ENCODE measurements at regions not wholly inside any gene's neighbourhood (a gene's known extent, or its start where the extent isn't known, plus 50 kb on each side); places are given as distances from the start of the nearest gene placed in this dataset.
"Not testable (repeated sequence)": the region's sequence is repeated elsewhere in the genome, so short reads cannot be mapped to it uniquely, and the experiment has no call there.

DNA sequence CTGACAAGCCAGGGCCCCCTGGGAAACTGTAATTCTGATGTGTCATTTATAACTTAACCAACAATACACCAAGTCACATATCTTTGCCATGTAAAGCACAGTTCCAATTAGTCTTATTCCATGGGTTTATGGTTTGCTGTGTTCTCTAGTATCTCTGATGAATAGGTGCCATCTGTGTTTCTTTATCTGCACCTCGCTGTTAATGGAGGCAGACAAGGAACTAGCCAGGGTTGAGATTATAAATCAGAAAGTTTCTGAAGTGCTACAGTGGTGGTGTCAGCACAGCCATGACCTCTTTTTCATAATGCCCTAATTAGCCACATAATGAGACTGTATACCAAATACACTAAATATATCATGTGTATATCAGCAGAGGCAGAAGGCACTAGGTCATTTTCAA, 866.4 kb downstream of the PLOD2 start:
- TF ChIP-seq EZH2 (IDR thresholded peaks at IDR 0.05; ENCODE audit: low read length, missing control alignments) (no peak), CTCF (conservative IDR thresholded peaks at IDR 0.05 in 1 of 2, IDR thresholded peaks at IDR 0.05 in 1 of 2; ENCODE audit: low read depth in 1 of 2, low read length in 2 of 2) (no peak)
- H3K4me2 ChIP-seq (ENCODE audit: extremely low read depth, insufficient read depth, low read length): no peak overlapping the region
- H4K20me1 ChIP-seq (ENCODE audit: control insufficient read depth, extremely low read depth, insufficient read depth, low read length): no peaks in the 10 kb centered on the region
- no peaks in the 10 kb centered on the region for H3K79me2 ChIP-seq (ENCODE audit: control insufficient read depth, insufficient read depth, low read length)
- no peak overlapping the region for H2AFZ ChIP-seq (ENCODE audit: low read length)
- no peak overlapping the region for H3K27ac ChIP-seq (ENCODE audit: insufficient read depth, low read length)
- H3K36me3 ChIP-seq (ENCODE audit: control insufficient read depth, insufficient read depth, low read length): no peaks in the 10 kb centered on the region
- H3K4me1 ChIP-seq (ENCODE audit: control insufficient read depth, extremely low read depth, insufficient read depth, low read length): no peaks in the 10 kb centered on the region
- H3K9ac ChIP-seq (ENCODE audit: insufficient read depth, low read length): no peak overlapping the region
- no peaks in the 10 kb centered on the region for H3K27me3 ChIP-seq (ENCODE audit: control insufficient read depth, insufficient read depth, low read length)
- no peaks in the 10 kb centered on the region for H3K9me3 ChIP-seq (ENCODE audit: control insufficient read depth, insufficient read depth, low read depth, low read length)
- DNase-seq (ENCODE audit: low read depth in 2 of 2): no peak
- H3K4me3 ChIP-seq (replicated peaks in 1 of 4; ENCODE audit: control extremely low read depth in 1 of 4, insufficient read depth in 1 of 4, low read depth in 3 of 4, low read length in 4 of 4): no peak overlapping the region

- H3K27ac ChIP-seq (ENCODE audit: insufficient read depth, low read length): no peak overlapping the region
- H3K79me2 ChIP-seq (ENCODE audit: control insufficient read depth, insufficient read depth, low read length): no peaks in the 10 kb centered on the region
- H3K36me3 ChIP-seq (ENCODE audit: control insufficient read depth, insufficient read depth, low read length): no peaks in the 10 kb centered on the region
- H3K4me1 ChIP-seq (ENCODE audit: control insufficient read depth, extremely low read depth, insufficient read depth, low read length): no peaks in the 10 kb centered on the region
- H3K4me2 ChIP-seq (ENCODE audit: extremely low read depth, insufficient read depth, low read length): no peak overlapping the region
- no peak for DNase-seq (ENCODE audit: low read depth in 2 of 2)
- no peak overlapping the region for H2AFZ ChIP-seq (ENCODE audit: low read length)
- no peak overlapping the region for H3K9ac ChIP-seq (ENCODE audit: insufficient read depth, low read length)
- no peaks in the 10 kb centered on the region for H3K9me3 ChIP-seq (ENCODE audit: control insufficient read depth, insufficient read depth, low read depth, low read length)
- no peaks in the 10 kb centered on the region for H4K20me1 ChIP-seq (ENCODE audit: control insufficient read depth, extremely low read depth, insufficient read depth, low read length)
- H3K27me3 ChIP-seq (ENCODE audit: control insufficient read depth, insufficient read depth, low read length): no peaks in the 10 kb centered on the region
- TF ChIP-seq CTCF (conservative IDR thresholded peaks at IDR 0.05 in 1 of 2, IDR thresholded peaks at IDR 0.05 in 1 of 2; ENCODE audit: low read depth in 1 of 2, low read length in 2 of 2) (no peak), EZH2 (IDR thresholded peaks at IDR 0.05; ENCODE audit: low read length, missing control alignments) (no peak)
- H3K4me3 ChIP-seq (replicated peaks in 1 of 4; ENCODE audit: control extremely low read depth in 1 of 4, insufficient read depth in 1 of 4, low read depth in 3 of 4, low read length in 4 of 4): no peak overlapping the region
Measured at GRCh38 chr3:145307272-145307671, 853.7 kb downstream of the PLOD2 start.

DNA sequence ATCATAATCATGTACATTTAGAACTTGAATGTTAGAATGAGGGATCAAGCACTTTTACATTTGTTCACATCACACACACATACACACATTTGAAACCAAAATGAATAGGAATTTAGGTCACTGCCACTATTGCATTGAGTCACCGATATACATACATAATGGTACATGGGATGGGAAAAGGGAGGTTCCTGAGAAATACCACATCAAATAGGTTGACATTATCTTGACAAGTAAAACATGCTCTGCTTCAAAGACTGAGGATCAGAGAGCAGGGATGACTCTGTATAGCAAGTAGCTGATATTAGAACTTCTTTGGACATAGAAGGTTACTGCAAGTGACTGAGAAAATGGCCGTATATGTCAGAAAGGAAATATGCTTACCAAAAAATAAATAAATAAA, 847.2 kb downstream of the PLOD2 start:
- Histone ChIP-seq H2AFZ (ENCODE audit: low read length) (no peak overlapping the region), H3K27me3 (ENCODE audit: control insufficient read depth, insufficient read depth, low read length) (no peaks in the 10 kb centered on the region), H3K9me3 (ENCODE audit: control insufficient read depth, insufficient read depth, low read depth, low read length) (no peaks in the 10 kb centered on the region), H3K27ac (ENCODE audit: insufficient read depth, low read length) (no peak overlapping the region), H3K9ac (ENCODE audit: insufficient read depth, low read length) (no peak overlapping the region), H3K4me3 (replicated peaks in 1 of 4; ENCODE audit: control extremely low read depth in 1 of 4, insufficient read depth in 1 of 4, low read depth in 3 of 4, low read length in 4 of 4) (no peak overlapping the region), H3K4me2 (ENCODE audit: extremely low read depth, insufficient read depth, low read length) (no peak overlapping the region), H3K4me1 (ENCODE audit: control insufficient read depth, extremely low read depth, insufficient read depth, low read length) (no peaks in the 10 kb centered on the region), H3K79me2 (ENCODE audit: control insufficient read depth, insufficient read depth, low read length) (no peaks in the 10 kb centered on the region), H3K36me3 (ENCODE audit: control insufficient read depth, insufficient read depth, low read length) (no peaks in the 10 kb centered on the region), H4K20me1 (ENCODE audit: control insufficient read depth, extremely low read depth, insufficient read depth, low read length) (no peaks in the 10 kb centered on the region)
- no peak for DNase-seq (ENCODE audit: low read depth in 2 of 2)
- TF ChIP-seq CTCF (conservative IDR thresholded peaks at IDR 0.05 in 1 of 2, IDR thresholded peaks at IDR 0.05 in 1 of 2; ENCODE audit: low read depth in 1 of 2, low read length in 2 of 2) (no peak), EZH2 (IDR thresholded peaks at IDR 0.05; ENCODE audit: low read length, missing control alignments) (no peak)

DNA sequence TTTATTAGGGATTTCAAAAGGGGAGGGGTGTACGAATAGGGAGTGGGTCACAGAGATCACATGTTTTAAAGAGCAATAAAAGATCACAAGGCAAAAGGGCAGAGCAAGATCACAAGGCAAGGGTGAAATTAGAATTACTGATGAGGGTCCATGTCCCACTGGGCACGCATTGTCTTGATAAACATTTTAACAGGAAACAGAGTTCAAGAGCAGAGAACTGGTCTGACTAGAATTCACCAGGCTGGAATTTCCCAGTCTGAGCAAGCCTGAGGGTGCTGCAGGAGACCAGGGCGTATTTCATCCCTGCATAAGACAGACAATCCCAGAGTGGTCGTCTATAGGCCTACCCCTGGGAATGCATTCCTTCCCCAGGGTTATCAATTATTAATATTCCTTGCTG, 844.7 kb downstream of the PLOD2 start:
- not testable (repeated sequence) for H3K9me3 ChIP-seq (ENCODE audit: control insufficient read depth, insufficient read depth, low read depth, low read length); H3K4me2 ChIP-seq (ENCODE audit: extremely low read depth, insufficient read depth, low read length); DNase-seq (ENCODE audit: low read depth in 2 of 2); H3K27me3 ChIP-seq (ENCODE audit: control insufficient read depth, insufficient read depth, low read length); H3K36me3 ChIP-seq (ENCODE audit: control insufficient read depth, insufficient read depth, low read length); H3K9ac ChIP-seq (ENCODE audit: insufficient read depth, low read length); H3K4me1 ChIP-seq (ENCODE audit: control insufficient read depth, extremely low read depth, insufficient read depth, low read length); H3K4me3 ChIP-seq (replicated peaks in 1 of 4; ENCODE audit: control extremely low read depth in 1 of 4, insufficient read depth in 1 of 4, low read depth in 3 of 4, low read length in 4 of 4); H2AFZ ChIP-seq (ENCODE audit: low read length); H3K79me2 ChIP-seq (ENCODE audit: control insufficient read depth, insufficient read depth, low read length); H4K20me1 ChIP-seq (ENCODE audit: control insufficient read depth, extremely low read depth, insufficient read depth, low read length); H3K27ac ChIP-seq (ENCODE audit: insufficient read depth, low read length)
